ENCODE measurements at regions not wholly inside any gene's neighbourhood (a gene's known extent, or its start where the extent isn't known, plus 50 kb on each side); places are given as distances from the start of the nearest gene placed in this dataset.

DNA sequence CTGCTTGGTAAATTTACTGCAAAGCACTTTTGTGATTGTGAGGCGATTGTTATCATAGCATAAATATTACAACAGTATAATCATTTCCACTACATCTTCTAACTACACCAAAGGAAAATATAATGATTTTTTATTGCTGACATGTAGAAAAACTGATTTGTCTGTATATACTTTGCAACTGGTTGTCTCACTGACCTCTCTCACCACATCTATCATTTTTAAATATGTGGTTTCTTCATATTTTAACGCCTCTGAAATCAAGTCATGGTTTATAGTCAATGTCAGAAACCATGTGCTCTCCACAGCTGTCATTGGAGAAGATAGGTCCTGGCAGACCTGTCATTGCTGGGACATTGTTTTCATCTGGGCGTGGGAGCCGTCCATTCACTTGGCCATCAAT, 315.4 kb upstream of the KLF6 start:
- Histone ChIP-seq H3K4me3 (ENCODE audit: control extremely low read depth in 1 of 5, extremely low read depth in 1 of 5, insufficient read depth in 1 of 5, low read depth in 2 of 5, low read length in 4 of 5) (no peak overlapping the region), H3K79me2 (ENCODE audit: control insufficient read depth, insufficient read depth, low read length) (no peaks in the 10 kb centered on the region), H4K20me1 (ENCODE audit: control insufficient read depth, insufficient read depth, low read length, poor library complexity, severe bottlenecking) (no peaks in the 10 kb centered on the region), H3K9me3 (ENCODE audit: control extremely low read depth in 1 of 3, control insufficient read depth in 2 of 3, insufficient read depth in 1 of 3, low read length in 2 of 3) (no peaks in the 10 kb centered on the region), H3K4me1 (ENCODE audit: control insufficient read depth in 2 of 2, insufficient read depth in 2 of 2, low read length in 2 of 2) (no peaks in the 10 kb centered on the region), H3K9ac (ENCODE audit: low read length) (no peak overlapping the region), H3K36me3 (replicated peaks in 1 of 2; ENCODE audit: control extremely low read depth in 1 of 2, control insufficient read depth in 1 of 2, extremely low read depth in 1 of 2, insufficient read depth in 2 of 2, low read length in 1 of 2) (no peaks in the 10 kb centered on the region), H3K4me2 (replicated peaks; ENCODE audit: low read depth, low read length, poor library complexity, severe bottlenecking) (no peak overlapping the region), H2AFZ (ENCODE audit: insufficient read depth, low read depth, low read length, poor library complexity, severe bottlenecking) (no peak overlapping the region), H3K27me3 (replicated peaks in 1 of 4; ENCODE audit: control extremely low read depth in 1 of 4, control insufficient read depth in 3 of 4, insufficient read depth in 4 of 4, low read length in 3 of 4) (no peaks in the 10 kb centered on the region), H3K27ac (ENCODE audit: low read length in 2 of 2) (no peak overlapping the region)
- intact Hi-C loops (cut with micrococcal nuclease): no loop called here
- WGBS (ENCODE audit: insufficient coverage): 91% methylated on average over 3 of the region's 4 CpGs
- no peak for TF ChIP-seq CTCF (IDR thresholded peaks at IDR 0.05)
- no peak for TF ChIP-seq EZH2 (IDR thresholded peaks at IDR 0.05; ENCODE audit: borderline replicate concordance, insufficient read depth, low read depth, low read length, poor library complexity, severe bottlenecking)
- DNase-seq: no peak
- POLR2A ChIA-PET: no interaction called here
- Mint-ChIP-seq H3K4me3 (no peak overlapping the region), H3K27ac (no peak overlapping the region), H3K27me3 (no peaks in the 10 kb centered on the region), H3K4me1 (no peaks in the 10 kb centered on the region), H3K9me3 (ENCODE audit: insufficient read depth) (no peaks in the 10 kb centered on the region)
- no peak for ATAC-seq (ENCODE audit: low read depth)
- CTCF ChIA-PET: no interaction called here

GRCh38 chr10:4099202-4099601, 314.2 kb upstream of the KLF6 start:
- Histone ChIP-seq H3K4me2 (replicated peaks; ENCODE audit: low read depth, low read length, poor library complexity, severe bottlenecking) (no peak overlapping the region), H3K9me3 (ENCODE audit: control extremely low read depth in 1 of 3, control insufficient read depth in 2 of 3, insufficient read depth in 1 of 3, low read length in 2 of 3) (no peaks in the 10 kb centered on the region), H3K27me3 (replicated peaks in 1 of 4; ENCODE audit: control extremely low read depth in 1 of 4, control insufficient read depth in 3 of 4, insufficient read depth in 4 of 4, low read length in 3 of 4) (no peaks in the 10 kb centered on the region), H3K4me3 (ENCODE audit: control extremely low read depth in 1 of 5, extremely low read depth in 1 of 5, insufficient read depth in 1 of 5, low read depth in 2 of 5, low read length in 4 of 5) (no peak overlapping the region), H3K36me3 (replicated peaks in 1 of 2; ENCODE audit: control extremely low read depth in 1 of 2, control insufficient read depth in 1 of 2, extremely low read depth in 1 of 2, insufficient read depth in 2 of 2, low read length in 1 of 2) (no peaks in the 10 kb centered on the region), H3K27ac (ENCODE audit: low read length in 2 of 2) (no peak overlapping the region), H2AFZ (ENCODE audit: insufficient read depth, low read depth, low read length, poor library complexity, severe bottlenecking) (no peak overlapping the region), H3K9ac (ENCODE audit: low read length) (no peak overlapping the region), H4K20me1 (ENCODE audit: control insufficient read depth, insufficient read depth, low read length, poor library complexity, severe bottlenecking) (no peaks in the 10 kb centered on the region), H3K4me1 (ENCODE audit: control insufficient read depth in 2 of 2, insufficient read depth in 2 of 2, low read length in 2 of 2) (no peaks in the 10 kb centered on the region), H3K79me2 (ENCODE audit: control insufficient read depth, insufficient read depth, low read length) (no peaks in the 10 kb centered on the region)
- ATAC-seq (ENCODE audit: low read depth) (no peak), DNase-seq (no peak)
- Mint-ChIP-seq H3K27me3 (no peaks in the 10 kb centered on the region), H3K27ac (no peak overlapping the region), H3K9me3 (ENCODE audit: insufficient read depth) (no peaks in the 10 kb centered on the region), H3K4me3 (no peak overlapping the region), H3K4me1 (no peaks in the 10 kb centered on the region)
- ChIA-PET CTCF (no interaction called here), POLR2A (no interaction called here)
- TF ChIP-seq CTCF (IDR thresholded peaks at IDR 0.05) (no peak), EZH2 (IDR thresholded peaks at IDR 0.05; ENCODE audit: borderline replicate concordance, insufficient read depth, low read depth, low read length, poor library complexity, severe bottlenecking) (no peak)
- intact Hi-C loops (cut with micrococcal nuclease): no loop called here

Measured in B cell (primary cell).